ENCODE measurements at regions not wholly inside any gene's neighbourhood (a gene's known extent, or its start where the extent isn't known, plus 50 kb on each side); places are given as distances from the start of the nearest gene placed in this dataset.

DNA sequence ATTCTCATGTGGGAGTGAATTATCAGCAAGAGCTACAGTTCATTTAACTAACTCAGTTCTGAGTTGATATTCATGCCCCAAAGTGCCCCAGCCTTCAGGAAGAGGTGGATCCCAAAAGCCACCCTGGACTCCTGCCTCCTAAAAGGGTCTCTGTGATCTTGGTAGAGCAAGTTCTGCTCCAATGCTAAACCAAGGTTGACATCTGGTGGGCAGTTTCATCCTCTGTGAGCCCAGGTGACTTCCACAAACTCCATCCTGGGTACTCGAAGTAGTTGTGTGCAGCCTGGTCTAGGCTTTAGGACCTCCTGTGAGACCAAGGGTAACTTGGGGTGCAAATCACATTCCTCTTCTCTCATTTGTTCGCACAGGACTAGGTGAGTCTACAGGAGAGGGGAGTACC lies 816.8 kb downstream of the MTRR start (continued):
- TF ChIP-seq, protein P1, sequence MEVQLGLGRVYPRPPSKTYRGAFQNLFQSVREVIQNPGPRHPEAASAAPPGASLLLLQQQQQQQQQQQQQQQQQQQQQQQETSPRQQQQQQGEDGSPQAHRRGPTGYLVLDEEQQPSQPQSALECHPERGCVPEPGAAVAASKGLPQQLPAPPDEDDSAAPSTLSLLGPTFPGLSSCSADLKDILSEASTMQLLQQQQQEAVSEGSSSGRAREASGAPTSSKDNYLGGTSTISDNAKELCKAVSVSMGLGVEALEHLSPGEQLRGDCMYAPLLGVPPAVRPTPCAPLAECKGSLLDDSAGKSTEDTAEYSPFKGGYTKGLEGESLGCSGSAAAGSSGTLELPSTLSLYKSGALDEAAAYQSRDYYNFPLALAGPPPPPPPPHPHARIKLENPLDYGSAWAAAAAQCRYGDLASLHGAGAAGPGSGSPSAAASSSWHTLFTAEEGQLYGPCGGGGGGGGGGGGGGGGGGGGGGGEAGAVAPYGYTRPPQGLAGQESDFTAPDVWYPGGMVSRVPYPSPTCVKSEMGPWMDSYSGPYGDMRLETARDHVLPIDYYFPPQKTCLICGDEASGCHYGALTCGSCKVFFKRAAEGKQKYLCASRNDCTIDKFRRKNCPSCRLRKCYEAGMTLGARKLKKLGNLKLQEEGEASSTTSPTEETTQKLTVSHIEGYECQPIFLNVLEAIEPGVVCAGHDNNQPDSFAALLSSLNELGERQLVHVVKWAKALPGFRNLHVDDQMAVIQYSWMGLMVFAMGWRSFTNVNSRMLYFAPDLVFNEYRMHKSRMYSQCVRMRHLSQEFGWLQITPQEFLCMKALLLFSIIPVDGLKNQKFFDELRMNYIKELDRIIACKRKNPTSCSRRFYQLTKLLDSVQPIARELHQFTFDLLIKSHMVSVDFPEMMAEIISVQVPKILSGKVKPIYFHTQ (CRISPR knock-in tag; IDR thresholded peaks at IDR 0.05) = no peak

DNA sequence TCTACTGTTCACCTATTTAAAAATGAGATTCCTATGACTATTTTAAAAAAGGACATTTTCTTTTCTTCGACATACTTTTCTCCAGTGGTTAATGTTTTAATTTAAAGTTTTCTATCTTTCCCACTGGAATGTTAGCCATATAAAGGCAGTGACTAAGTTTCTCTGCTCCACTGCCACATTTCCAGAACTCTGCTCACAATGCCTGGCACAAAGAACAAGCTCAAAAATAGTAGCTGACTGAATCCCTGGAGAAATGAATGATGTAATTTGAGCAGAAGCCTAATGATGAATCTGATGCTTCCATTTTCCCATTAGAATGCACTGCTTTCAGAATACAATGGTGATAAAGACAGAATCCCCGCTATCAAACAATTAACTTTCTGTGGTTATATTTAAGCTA lies 817.8 kb downstream of the MTRR start:
- TF ChIP-seq FOXJ3 (CRISPR knock-in tag; IDR thresholded peaks at IDR 0.05; ENCODE audit: borderline replicate concordance) (no peak), HMGA2 (CRISPR knock-in tag; IDR thresholded peaks at IDR 0.05) (no peak), ESRRA (CRISPR knock-in tag; IDR thresholded peaks at IDR 0.05; ENCODE audit: borderline replicate concordance) (no peak), CREM (CRISPR knock-in tag; IDR thresholded peaks at IDR 0.05) (no peak), TEAD4 (CRISPR knock-in tag; IDR thresholded peaks at IDR 0.05) (no peak), ZNF263 (CRISPR knock-in tag; IDR thresholded peaks at IDR 0.05; ENCODE audit: low read depth) (no peak), FOXK1 (CRISPR knock-in tag; IDR thresholded peaks at IDR 0.05) (no peak), CREB1 (CRISPR knock-in tag; IDR thresholded peaks at IDR 0.05) (no peak), ZNF317 (CRISPR knock-in tag; IDR thresholded peaks at IDR 0.05; ENCODE audit: borderline replicate concordance, low read depth) (no peak), NFE2L1 (CRISPR knock-in tag; IDR thresholded peaks at IDR 0.05) (no peak), NFATC4 (CRISPR knock-in tag; IDR thresholded peaks at IDR 0.05) (no peak)
- TF ChIP-seq, protein P2, sequence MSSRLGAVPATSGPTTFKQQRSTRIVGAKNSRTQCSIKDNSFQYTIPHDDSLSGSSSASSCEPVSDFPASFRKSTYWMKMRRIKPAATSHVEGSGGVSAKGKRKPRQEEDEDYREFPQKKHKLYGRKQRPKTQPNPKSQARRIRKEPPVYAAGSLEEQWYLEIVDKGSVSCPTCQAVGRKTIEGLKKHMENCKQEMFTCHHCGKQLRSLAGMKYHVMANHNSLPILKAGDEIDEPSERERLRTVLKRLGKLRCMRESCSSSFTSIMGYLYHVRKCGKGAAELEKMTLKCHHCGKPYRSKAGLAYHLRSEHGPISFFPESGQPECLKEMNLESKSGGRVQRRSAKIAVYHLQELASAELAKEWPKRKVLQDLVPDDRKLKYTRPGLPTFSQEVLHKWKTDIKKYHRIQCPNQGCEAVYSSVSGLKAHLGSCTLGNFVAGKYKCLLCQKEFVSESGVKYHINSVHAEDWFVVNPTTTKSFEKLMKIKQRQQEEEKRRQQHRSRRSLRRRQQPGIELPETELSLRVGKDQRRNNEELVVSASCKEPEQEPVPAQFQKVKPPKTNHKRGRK (CRISPR knock-in tag; IDR thresholded peaks at IDR 0.05; ENCODE audit: borderline replicate concordance) = no peak
- TF ChIP-seq, protein P3, sequence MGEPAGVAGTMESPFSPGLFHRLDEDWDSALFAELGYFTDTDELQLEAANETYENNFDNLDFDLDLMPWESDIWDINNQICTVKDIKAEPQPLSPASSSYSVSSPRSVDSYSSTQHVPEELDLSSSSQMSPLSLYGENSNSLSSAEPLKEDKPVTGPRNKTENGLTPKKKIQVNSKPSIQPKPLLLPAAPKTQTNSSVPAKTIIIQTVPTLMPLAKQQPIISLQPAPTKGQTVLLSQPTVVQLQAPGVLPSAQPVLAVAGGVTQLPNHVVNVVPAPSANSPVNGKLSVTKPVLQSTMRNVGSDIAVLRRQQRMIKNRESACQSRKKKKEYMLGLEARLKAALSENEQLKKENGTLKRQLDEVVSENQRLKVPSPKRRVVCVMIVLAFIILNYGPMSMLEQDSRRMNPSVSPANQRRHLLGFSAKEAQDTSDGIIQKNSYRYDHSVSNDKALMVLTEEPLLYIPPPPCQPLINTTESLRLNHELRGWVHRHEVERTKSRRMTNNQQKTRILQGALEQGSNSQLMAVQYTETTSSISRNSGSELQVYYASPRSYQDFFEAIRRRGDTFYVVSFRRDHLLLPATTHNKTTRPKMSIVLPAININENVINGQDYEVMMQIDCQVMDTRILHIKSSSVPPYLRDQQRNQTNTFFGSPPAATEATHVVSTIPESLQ (CRISPR knock-in tag; IDR thresholded peaks at IDR 0.05) = no peak
- TF ChIP-seq, protein P4, sequence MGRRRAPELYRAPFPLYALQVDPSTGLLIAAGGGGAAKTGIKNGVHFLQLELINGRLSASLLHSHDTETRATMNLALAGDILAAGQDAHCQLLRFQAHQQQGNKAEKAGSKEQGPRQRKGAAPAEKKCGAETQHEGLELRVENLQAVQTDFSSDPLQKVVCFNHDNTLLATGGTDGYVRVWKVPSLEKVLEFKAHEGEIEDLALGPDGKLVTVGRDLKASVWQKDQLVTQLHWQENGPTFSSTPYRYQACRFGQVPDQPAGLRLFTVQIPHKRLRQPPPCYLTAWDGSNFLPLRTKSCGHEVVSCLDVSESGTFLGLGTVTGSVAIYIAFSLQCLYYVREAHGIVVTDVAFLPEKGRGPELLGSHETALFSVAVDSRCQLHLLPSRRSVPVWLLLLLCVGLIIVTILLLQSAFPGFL (CRISPR knock-in tag; IDR thresholded peaks at IDR 0.05; ENCODE audit: borderline replicate concordance) = no peak
- TF ChIP-seq, protein P5, sequence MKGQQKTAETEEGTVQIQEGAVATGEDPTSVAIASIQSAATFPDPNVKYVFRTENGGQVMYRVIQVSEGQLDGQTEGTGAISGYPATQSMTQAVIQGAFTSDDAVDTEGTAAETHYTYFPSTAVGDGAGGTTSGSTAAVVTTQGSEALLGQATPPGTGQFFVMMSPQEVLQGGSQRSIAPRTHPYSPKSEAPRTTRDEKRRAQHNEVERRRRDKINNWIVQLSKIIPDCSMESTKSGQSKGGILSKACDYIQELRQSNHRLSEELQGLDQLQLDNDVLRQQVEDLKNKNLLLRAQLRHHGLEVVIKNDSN (CRISPR knock-in tag; IDR thresholded peaks at IDR 0.05) = no peak
- TF ChIP-seq, protein P6, sequence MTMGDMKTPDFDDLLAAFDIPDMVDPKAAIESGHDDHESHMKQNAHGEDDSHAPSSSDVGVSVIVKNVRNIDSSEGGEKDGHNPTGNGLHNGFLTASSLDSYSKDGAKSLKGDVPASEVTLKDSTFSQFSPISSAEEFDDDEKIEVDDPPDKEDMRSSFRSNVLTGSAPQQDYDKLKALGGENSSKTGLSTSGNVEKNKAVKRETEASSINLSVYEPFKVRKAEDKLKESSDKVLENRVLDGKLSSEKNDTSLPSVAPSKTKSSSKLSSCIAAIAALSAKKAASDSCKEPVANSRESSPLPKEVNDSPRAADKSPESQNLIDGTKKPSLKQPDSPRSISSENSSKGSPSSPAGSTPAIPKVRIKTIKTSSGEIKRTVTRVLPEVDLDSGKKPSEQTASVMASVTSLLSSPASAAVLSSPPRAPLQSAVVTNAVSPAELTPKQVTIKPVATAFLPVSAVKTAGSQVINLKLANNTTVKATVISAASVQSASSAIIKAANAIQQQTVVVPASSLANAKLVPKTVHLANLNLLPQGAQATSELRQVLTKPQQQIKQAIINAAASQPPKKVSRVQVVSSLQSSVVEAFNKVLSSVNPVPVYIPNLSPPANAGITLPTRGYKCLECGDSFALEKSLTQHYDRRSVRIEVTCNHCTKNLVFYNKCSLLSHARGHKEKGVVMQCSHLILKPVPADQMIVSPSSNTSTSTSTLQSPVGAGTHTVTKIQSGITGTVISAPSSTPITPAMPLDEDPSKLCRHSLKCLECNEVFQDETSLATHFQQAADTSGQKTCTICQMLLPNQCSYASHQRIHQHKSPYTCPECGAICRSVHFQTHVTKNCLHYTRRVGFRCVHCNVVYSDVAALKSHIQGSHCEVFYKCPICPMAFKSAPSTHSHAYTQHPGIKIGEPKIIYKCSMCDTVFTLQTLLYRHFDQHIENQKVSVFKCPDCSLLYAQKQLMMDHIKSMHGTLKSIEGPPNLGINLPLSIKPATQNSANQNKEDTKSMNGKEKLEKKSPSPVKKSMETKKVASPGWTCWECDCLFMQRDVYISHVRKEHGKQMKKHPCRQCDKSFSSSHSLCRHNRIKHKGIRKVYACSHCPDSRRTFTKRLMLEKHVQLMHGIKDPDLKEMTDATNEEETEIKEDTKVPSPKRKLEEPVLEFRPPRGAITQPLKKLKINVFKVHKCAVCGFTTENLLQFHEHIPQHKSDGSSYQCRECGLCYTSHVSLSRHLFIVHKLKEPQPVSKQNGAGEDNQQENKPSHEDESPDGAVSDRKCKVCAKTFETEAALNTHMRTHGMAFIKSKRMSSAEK (CRISPR knock-in tag; IDR thresholded peaks at IDR 0.05; ENCODE audit: borderline replicate concordance) = no peak
- TF ChIP-seq, protein P7, sequence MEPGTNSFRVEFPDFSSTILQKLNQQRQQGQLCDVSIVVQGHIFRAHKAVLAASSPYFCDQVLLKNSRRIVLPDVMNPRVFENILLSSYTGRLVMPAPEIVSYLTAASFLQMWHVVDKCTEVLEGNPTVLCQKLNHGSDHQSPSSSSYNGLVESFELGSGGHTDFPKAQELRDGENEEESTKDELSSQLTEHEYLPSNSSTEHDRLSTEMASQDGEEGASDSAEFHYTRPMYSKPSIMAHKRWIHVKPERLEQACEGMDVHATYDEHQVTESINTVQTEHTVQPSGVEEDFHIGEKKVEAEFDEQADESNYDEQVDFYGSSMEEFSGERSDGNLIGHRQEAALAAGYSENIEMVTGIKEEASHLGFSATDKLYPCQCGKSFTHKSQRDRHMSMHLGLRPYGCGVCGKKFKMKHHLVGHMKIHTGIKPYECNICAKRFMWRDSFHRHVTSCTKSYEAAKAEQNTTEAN (CRISPR knock-in tag; IDR thresholded peaks at IDR 0.05) = no peak
- TF ChIP-seq, protein P8, sequence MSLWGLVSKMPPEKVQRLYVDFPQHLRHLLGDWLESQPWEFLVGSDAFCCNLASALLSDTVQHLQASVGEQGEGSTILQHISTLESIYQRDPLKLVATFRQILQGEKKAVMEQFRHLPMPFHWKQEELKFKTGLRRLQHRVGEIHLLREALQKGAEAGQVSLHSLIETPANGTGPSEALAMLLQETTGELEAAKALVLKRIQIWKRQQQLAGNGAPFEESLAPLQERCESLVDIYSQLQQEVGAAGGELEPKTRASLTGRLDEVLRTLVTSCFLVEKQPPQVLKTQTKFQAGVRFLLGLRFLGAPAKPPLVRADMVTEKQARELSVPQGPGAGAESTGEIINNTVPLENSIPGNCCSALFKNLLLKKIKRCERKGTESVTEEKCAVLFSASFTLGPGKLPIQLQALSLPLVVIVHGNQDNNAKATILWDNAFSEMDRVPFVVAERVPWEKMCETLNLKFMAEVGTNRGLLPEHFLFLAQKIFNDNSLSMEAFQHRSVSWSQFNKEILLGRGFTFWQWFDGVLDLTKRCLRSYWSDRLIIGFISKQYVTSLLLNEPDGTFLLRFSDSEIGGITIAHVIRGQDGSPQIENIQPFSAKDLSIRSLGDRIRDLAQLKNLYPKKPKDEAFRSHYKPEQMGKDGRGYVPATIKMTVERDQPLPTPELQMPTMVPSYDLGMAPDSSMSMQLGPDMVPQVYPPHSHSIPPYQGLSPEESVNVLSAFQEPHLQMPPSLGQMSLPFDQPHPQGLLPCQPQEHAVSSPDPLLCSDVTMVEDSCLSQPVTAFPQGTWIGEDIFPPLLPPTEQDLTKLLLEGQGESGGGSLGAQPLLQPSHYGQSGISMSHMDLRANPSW (CRISPR knock-in tag; conservative IDR thresholded peaks at IDR 0.05; ENCODE audit: low read depth) = no peak
- Mint-ChIP-seq H3K4me1 (peaks cover 14% of the 10 kb centered on the region), H3K4me3 (no peak overlapping the region), H3K36me3 (no peaks in the 10 kb centered on the region), H3K27ac (no peak overlapping the region), H3K27me3 (ENCODE audit: low read depth) (no peaks in the 10 kb centered on the region), H3K9me3 (peaks cover 4% of the 10 kb centered on the region)
- ChIA-PET POLR2A (no interaction called here), CTCF (no interaction called here)
- no peak for ATAC-seq
- no peak for DNase-seq (ENCODE audit: low spot score)
